ENCODE measurements at regions not wholly inside any gene's neighbourhood (a gene's known extent, or its start where the extent isn't known, plus 50 kb on each side); places are given as distances from the start of the nearest gene placed in this dataset.

- TF ChIP-seq RFX5 (IDR thresholded peaks at IDR 0.05; ENCODE audit: borderline replicate concordance, low read depth, low read length) = no peak
Measured at GRCh38 chr4:102403116-102403515, 57.8 kb upstream of the SLC39A8 start (continued).

Measured in H1 (cell line).